ENCODE measurements at regions not wholly inside any gene's neighbourhood (a gene's known extent, or its start where the extent isn't known, plus 50 kb on each side); places are given as distances from the start of the nearest gene placed in this dataset.

- TF ChIP-seq CTCF (IDR thresholded peaks at IDR 0.05; ENCODE audit: low read depth, low read length, missing input control) (no peak), TAF1 (conservative IDR thresholded peaks at IDR 0.05) (no peak), MAX (IDR thresholded peaks at IDR 0.05) (no peak), REST (IDR thresholded peaks at IDR 0.05) (no peak), YY1 (IDR thresholded peaks at IDR 0.05) (peak; percentile 6), GABPA (IDR thresholded peaks at IDR 0.05 in 1 of 2, conservative IDR thresholded peaks at IDR 0.05 in 1 of 2) (no peak), ATF3 (IDR thresholded peaks at IDR 0.05) (no peak), SP1 (IDR thresholded peaks at IDR 0.05) (no peak), EGR1 (IDR thresholded peaks at IDR 0.05; ENCODE audit: low read depth in 2 of 2) (no peak), RAD21 (IDR thresholded peaks at IDR 0.05) (no peak), JUND (IDR thresholded peaks at IDR 0.05) (peak in 1 of 2 donors; percentile 5)
These were observed 133.9 kb downstream of the ZNF281 start for GRCh38 chr1:200275816-200276453.

Data from liver (tissue), 3 donors.